Natural killer cell (primary cell): ENCODE measurements at regions not wholly inside any gene's neighbourhood (a gene's known extent, or its start where the extent isn't known, plus 50 kb on each side); places are given as distances from the start of the nearest gene placed in this dataset.
A peak's percentile ranks its signal among the peaks of the same experiment; 100 is the strongest.

Experiments used
- ATAC-seq, 3 donors: fragments of 150-1000 bp in 2 of 3; fragments of 200-7000 bp in 1 of 3; cut with Tn5 transposase; 1 replicate in 1 of 3; 2 replicates in 2 of 3; pipeline ENCODE4 v1.10.0; 2021; ENCODE audit warnings: mild to moderate bottlenecking in 2 of 3, moderate library complexity in 2 of 3
- DNase-seq, 2 donors: peaks; one replicate each; pipeline versions ENCODE4 v3.0.0 to v3.0.0-alpha.2; 2013 to 2021; ENCODE audit warnings: mixed read lengths in 1 of 2
- H3K27ac ChIP-seq: one replicate; pipeline ENCODE4 v1.5.1; 2013; ENCODE audit warnings: mild to moderate bottlenecking, low read length
- H3K27me3 ChIP-seq: one replicate; pipeline ENCODE4 v1.6.1; 2013; ENCODE audit warnings: low read length; ENCODE audit not compliant: control insufficient read depth, insufficient read depth
- H3K36me3 ChIP-seq: one replicate; pipeline ENCODE4 v1.6.1; 2013; ENCODE audit warnings: low read length; ENCODE audit not compliant: control insufficient read depth, insufficient read depth
- H3K4me1 ChIP-seq: one replicate; pipeline ENCODE4 v1.6.1; 2013; ENCODE audit warnings: low read length; ENCODE audit not compliant: control insufficient read depth, insufficient read depth
- H3K4me3 ChIP-seq: one replicate; pipeline ENCODE4 v1.5.1; 2013; ENCODE audit warnings: low read length
- H3K9me3 ChIP-seq: one replicate; pipeline ENCODE4 v1.6.1; 2013; ENCODE audit warnings: low read length; ENCODE audit not compliant: control insufficient read depth, insufficient read depth
- H3K27ac Mint-ChIP-seq, 2 donors: one replicate each; pipeline ENCODE4 v1.8.0; 2022; ENCODE audit warnings: mild to moderate bottlenecking in 2 of 2, mixed read lengths in 2 of 2, moderate library complexity in 1 of 2
- H3K27me3 Mint-ChIP-seq, 2 donors: one replicate each; pipeline ENCODE4 v1.8.0; 2022; ENCODE audit warnings: low read depth in 2 of 2, mixed read lengths in 2 of 2
- H3K36me3 Mint-ChIP-seq: one replicate; pipeline ENCODE4 v1.8.0; 2022; ENCODE audit warnings: mixed read lengths
- H3K4me1 Mint-ChIP-seq, 2 donors: one replicate each; pipeline ENCODE4 v1.8.0; 2022; ENCODE audit warnings: mixed read lengths in 2 of 2
- H3K4me3 Mint-ChIP-seq: one replicate; pipeline ENCODE4 v1.8.0; 2022; ENCODE audit warnings: mild to moderate bottlenecking, moderate library complexity, mixed read lengths
- H3K9me3 Mint-ChIP-seq, 2 donors: one replicate each; pipeline ENCODE4 v1.8.0; 2022; ENCODE audit warnings: mixed read lengths in 2 of 2
- CTCF ChIP-seq: fragments of 200-600 bp; IDR thresholded peaks from one replicate; pipeline ENCODE4 v1.8.0; 2022; ENCODE audit warnings: antibody characterized with exemption
- WGBS: methylation state at CpG from one replicate; pipeline ENCODE4 v1.1.7; 2013; ENCODE audit warnings: missing lambda C conversion rate; ENCODE audit not compliant: insufficient coverage; 5-methylcytosine and 5-hydroxymethylcytosine counted together
- intact Hi-C: fragments of 100-400 bp; cut with micrococcal nuclease; formaldehyde crosslinking; loops from one replicate; pipeline ENCODE4 v1.14.2; 2022

DNA sequence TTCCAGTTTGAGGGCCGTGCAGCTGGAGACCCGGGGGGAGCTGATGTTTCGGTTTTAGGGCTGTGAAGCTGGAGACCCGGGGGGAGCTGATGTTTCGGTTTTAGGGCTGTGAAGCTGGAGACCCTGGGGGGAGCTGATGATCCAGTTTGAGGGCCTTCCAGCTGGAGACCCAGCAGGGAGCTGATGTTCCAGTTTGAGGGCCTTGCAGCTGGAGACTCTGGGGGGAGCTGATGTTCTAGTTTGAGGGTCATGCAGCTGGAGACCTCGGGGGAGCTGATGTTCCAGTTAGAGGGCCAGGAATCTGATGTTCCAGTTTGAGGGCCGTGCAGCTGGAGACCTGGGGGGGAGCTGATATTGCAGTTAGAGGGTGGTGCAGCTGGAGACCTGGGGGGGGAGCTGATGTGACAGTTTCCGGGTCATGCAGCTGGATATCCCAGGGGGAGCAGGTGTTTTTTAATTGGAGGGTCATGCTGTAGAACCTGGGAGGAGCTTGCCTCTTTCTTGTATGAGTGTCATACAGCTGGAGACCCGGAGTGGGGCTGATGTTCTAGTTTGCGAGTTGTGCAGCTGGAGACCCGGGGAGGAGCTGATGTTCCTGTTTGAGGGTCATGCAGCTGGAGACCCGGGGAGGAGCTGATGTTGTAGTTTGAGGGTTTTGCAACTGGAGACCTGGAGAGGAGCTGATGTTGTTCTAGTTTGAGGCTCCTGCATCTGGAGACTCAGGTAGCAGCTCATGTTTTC, 153.2 kb downstream of the RTP5 start:
- Mint-ChIP-seq H3K27ac (no peak overlapping the region), H3K4me1 (peaks cover 0 to 14% of the 10 kb centered on the region in 2 donors), H3K27me3 (peaks cover 73 to 78% of the 10 kb centered on the region in 2 donors), H3K9me3 (no peaks in the 10 kb centered on the region), H3K36me3 (no peaks in the 10 kb centered on the region), H3K4me3 (no peak overlapping the region)
- Histone ChIP-seq H3K4me1 (no peaks in the 10 kb centered on the region), H3K4me3 (no peak overlapping the region), H3K27me3 (peaks cover 7% of the 10 kb centered on the region), H3K36me3 (no peaks in the 10 kb centered on the region), H3K9me3 (no peaks in the 10 kb centered on the region), H3K27ac (no peak overlapping the region)
- no peak for ATAC-seq
- no peak for TF ChIP-seq CTCF
- intact Hi-C loops, result no loop called here
- 84% methylated on average over 12 of the region's 12 CpGs for WGBS
- no peak for DNase-seq

GRCh38 chr2:242024751-242025355, 155.3 kb downstream of the RTP5 start:
- no peak for TF ChIP-seq CTCF
- Mint-ChIP-seq H3K4me3 (no peak overlapping the region), H3K27ac (no peak overlapping the region), H3K4me1 (peaks cover 0 to 26% of the 10 kb centered on the region in 2 donors), H3K9me3 (no peaks in the 10 kb centered on the region), H3K36me3 (no peaks in the 10 kb centered on the region), H3K27me3 (peaks cover 71 to 82% of the 10 kb centered on the region in 2 donors)
- ATAC-seq, result no peak
- no peak for DNase-seq
- H3K27ac ChIP-seq, result no peak overlapping the region
- peaks cover 19% of the 10 kb centered on the region for H3K27me3 ChIP-seq
- intact Hi-C loops, result no loop called here
- WGBS, result 88% methylated on average over 18 of the region's 18 CpGs
- no peak overlapping the region for H3K4me3 ChIP-seq
- H3K4me1 ChIP-seq, result no peaks in the 10 kb centered on the region
- H3K9me3 ChIP-seq, result no peaks in the 10 kb centered on the region
- H3K36me3 ChIP-seq, result no peaks in the 10 kb centered on the region

GRCh38 chr2:242027676-242028450, 158.3 kb downstream of the RTP5 start:
- no peak for TF ChIP-seq CTCF

More at GRCh38 chr2:242027676-242028450, 158.3 kb downstream of the RTP5 start:
- Mint-ChIP-seq H3K27me3 (peaks cover 50 to 75% of the 10 kb centered on the region in 2 donors), H3K4me1 (peaks cover 14 to 41% of the 10 kb centered on the region in 2 donors), H3K27ac (no peak overlapping the region), H3K9me3 (no peaks in the 10 kb centered on the region), H3K36me3 (no peaks in the 10 kb centered on the region), H3K4me3 (no peak overlapping the region)
- WGBS, result 93% methylated on average over 24 of the region's 24 CpGs
- Histone ChIP-seq H3K9me3 (no peaks in the 10 kb centered on the region), H3K4me3 (no peak overlapping the region), H3K4me1 (peaks cover 28% of the 10 kb centered on the region), H3K27me3 (peaks cover 24% of the 10 kb centered on the region), H3K36me3 (no peaks in the 10 kb centered on the region), H3K27ac (no peak overlapping the region)
- intact Hi-C loops, result no loop called here
- DNase-seq, result peak in 1 of 2 donors; percentile 3
- no peak for ATAC-seq
